ENCODE measurements at regions not wholly inside any gene's neighbourhood (a gene's known extent, or its start where the extent isn't known, plus 50 kb on each side); places are given as distances from the start of the nearest gene placed in this dataset.

DNA sequence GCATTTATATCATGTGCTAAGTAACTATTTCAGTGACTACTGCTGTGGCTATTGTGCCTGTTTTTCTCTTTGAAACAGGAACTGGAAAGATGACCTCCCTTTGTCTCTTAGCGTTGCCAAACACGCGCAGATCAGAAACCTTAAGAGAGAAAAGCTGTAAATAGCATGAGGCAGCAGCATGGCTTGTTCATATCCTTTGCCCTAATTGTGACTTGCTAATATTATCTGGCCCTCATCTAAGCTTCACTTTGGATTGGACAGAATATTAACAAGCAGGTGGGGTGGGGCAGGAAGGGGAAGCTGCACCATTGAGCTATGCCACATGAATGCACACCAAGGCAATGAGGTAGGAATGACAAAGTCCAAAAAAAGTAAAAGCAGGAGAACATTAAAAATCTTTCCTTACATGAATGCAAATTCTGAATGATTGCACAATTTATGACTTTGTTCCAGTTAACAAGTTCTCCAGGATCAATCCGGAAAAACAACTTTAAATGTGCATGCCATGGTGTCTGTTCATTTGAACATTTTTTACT, 128.4 kb downstream of the IRS1 start:
- TF ChIP-seq, protein P1, sequence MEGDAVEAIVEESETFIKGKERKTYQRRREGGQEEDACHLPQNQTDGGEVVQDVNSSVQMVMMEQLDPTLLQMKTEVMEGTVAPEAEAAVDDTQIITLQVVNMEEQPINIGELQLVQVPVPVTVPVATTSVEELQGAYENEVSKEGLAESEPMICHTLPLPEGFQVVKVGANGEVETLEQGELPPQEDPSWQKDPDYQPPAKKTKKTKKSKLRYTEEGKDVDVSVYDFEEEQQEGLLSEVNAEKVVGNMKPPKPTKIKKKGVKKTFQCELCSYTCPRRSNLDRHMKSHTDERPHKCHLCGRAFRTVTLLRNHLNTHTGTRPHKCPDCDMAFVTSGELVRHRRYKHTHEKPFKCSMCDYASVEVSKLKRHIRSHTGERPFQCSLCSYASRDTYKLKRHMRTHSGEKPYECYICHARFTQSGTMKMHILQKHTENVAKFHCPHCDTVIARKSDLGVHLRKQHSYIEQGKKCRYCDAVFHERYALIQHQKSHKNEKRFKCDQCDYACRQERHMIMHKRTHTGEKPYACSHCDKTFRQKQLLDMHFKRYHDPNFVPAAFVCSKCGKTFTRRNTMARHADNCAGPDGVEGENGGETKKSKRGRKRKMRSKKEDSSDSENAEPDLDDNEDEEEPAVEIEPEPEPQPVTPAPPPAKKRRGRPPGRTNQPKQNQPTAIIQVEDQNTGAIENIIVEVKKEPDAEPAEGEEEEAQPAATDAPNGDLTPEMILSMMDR (conservative IDR thresholded peaks at IDR 0.05; ENCODE audit: low read depth in 2 of 2) = no peak
- TF ChIP-seq POLR2AphosphoS5 (IDR thresholded peaks at IDR 0.05; ENCODE audit: low read depth) (no peak), JUNB (IDR thresholded peaks at IDR 0.05; ENCODE audit: unreplicated experiment) (no peak), EZH2 (IDR thresholded peaks at IDR 0.05; ENCODE audit: low read depth, unreplicated experiment) (no peak), CREB1 (CRISPR knock-in tag; IDR thresholded peaks at IDR 0.05; ENCODE audit: low read depth) (no peak), ZNF114 (CRISPR knock-in tag; IDR thresholded peaks at IDR 0.05) (no peak), EZH2phosphoT487 (IDR thresholded peaks at IDR 0.05; ENCODE audit: unreplicated experiment) (no peak), STAT1 (IDR thresholded peaks at IDR 0.05; ENCODE audit: unreplicated experiment) (no peak), ZNF331 (CRISPR knock-in tag; IDR thresholded peaks at IDR 0.05; ENCODE audit: low read depth) (no peak)
- TF ChIP-seq, protein P2, sequence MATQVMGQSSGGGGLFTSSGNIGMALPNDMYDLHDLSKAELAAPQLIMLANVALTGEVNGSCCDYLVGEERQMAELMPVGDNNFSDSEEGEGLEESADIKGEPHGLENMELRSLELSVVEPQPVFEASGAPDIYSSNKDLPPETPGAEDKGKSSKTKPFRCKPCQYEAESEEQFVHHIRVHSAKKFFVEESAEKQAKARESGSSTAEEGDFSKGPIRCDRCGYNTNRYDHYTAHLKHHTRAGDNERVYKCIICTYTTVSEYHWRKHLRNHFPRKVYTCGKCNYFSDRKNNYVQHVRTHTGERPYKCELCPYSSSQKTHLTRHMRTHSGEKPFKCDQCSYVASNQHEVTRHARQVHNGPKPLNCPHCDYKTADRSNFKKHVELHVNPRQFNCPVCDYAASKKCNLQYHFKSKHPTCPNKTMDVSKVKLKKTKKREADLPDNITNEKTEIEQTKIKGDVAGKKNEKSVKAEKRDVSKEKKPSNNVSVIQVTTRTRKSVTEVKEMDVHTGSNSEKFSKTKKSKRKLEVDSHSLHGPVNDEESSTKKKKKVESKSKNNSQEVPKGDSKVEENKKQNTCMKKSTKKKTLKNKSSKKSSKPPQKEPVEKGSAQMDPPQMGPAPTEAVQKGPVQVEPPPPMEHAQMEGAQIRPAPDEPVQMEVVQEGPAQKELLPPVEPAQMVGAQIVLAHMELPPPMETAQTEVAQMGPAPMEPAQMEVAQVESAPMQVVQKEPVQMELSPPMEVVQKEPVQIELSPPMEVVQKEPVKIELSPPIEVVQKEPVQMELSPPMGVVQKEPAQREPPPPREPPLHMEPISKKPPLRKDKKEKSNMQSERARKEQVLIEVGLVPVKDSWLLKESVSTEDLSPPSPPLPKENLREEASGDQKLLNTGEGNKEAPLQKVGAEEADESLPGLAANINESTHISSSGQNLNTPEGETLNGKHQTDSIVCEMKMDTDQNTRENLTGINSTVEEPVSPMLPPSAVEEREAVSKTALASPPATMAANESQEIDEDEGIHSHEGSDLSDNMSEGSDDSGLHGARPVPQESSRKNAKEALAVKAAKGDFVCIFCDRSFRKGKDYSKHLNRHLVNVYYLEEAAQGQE (IDR thresholded peaks at IDR 0.05; ENCODE audit: unreplicated experiment) = no peak
- TF ChIP-seq, protein P3, sequence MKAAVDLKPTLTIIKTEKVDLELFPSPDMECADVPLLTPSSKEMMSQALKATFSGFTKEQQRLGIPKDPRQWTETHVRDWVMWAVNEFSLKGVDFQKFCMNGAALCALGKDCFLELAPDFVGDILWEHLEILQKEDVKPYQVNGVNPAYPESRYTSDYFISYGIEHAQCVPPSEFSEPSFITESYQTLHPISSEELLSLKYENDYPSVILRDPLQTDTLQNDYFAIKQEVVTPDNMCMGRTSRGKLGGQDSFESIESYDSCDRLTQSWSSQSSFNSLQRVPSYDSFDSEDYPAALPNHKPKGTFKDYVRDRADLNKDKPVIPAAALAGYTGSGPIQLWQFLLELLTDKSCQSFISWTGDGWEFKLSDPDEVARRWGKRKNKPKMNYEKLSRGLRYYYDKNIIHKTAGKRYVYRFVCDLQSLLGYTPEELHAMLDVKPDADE (IDR thresholded peaks at IDR 0.05) = no peak
